ENCODE measurements at regions not wholly inside any gene's neighbourhood (a gene's known extent, or its start where the extent isn't known, plus 50 kb on each side); places are given as distances from the start of the nearest gene placed in this dataset.

- no peaks in the 10 kb centered on the region for H3F3A ChIP-seq (replicated peaks; ENCODE audit: insufficient read depth)
- no peak overlapping the region for H2AFZ ChIP-seq (ENCODE audit: low read depth)
- TF ChIP-seq NRF1 (IDR thresholded peaks at IDR 0.05; ENCODE audit: low read depth, low read length) (no peak), JUND (IDR thresholded peaks at IDR 0.05) (no peak), MXI1 (IDR thresholded peaks at IDR 0.05; ENCODE audit: low read depth, low read length) (no peak), IRF3 (IDR thresholded peaks at IDR 0.05; ENCODE audit: low read depth, low read length) (no peak), EP300 (IDR thresholded peaks at IDR 0.05; ENCODE audit: borderline replicate concordance in 1 of 2, low read depth in 1 of 2, low read length in 1 of 2) (no peak), CHD2 (IDR thresholded peaks at IDR 0.05; ENCODE audit: low read length, partially characterized antibody) (no peak), RAD21 (IDR thresholded peaks at IDR 0.05; ENCODE audit: low read length) (no peak), EZH2phosphoT487 (IDR thresholded peaks at IDR 0.05; ENCODE audit: borderline replicate concordance, low read depth) (no peak), TAF1 (IDR thresholded peaks at IDR 0.05; ENCODE audit: borderline replicate concordance, low read depth, low read length) (no peak), MEF2A (IDR thresholded peaks at IDR 0.05; ENCODE audit: borderline replicate concordance, low read depth) (no peak), RXRA (IDR thresholded peaks at IDR 0.05; ENCODE audit: borderline replicate concordance, low read depth) (no peak), RCOR1 (IDR thresholded peaks at IDR 0.05; ENCODE audit: low read length) (no peak), FOXM1 (IDR thresholded peaks at IDR 0.05; ENCODE audit: low read depth) (no peak)
- TF ChIP-seq, protein P1, sequence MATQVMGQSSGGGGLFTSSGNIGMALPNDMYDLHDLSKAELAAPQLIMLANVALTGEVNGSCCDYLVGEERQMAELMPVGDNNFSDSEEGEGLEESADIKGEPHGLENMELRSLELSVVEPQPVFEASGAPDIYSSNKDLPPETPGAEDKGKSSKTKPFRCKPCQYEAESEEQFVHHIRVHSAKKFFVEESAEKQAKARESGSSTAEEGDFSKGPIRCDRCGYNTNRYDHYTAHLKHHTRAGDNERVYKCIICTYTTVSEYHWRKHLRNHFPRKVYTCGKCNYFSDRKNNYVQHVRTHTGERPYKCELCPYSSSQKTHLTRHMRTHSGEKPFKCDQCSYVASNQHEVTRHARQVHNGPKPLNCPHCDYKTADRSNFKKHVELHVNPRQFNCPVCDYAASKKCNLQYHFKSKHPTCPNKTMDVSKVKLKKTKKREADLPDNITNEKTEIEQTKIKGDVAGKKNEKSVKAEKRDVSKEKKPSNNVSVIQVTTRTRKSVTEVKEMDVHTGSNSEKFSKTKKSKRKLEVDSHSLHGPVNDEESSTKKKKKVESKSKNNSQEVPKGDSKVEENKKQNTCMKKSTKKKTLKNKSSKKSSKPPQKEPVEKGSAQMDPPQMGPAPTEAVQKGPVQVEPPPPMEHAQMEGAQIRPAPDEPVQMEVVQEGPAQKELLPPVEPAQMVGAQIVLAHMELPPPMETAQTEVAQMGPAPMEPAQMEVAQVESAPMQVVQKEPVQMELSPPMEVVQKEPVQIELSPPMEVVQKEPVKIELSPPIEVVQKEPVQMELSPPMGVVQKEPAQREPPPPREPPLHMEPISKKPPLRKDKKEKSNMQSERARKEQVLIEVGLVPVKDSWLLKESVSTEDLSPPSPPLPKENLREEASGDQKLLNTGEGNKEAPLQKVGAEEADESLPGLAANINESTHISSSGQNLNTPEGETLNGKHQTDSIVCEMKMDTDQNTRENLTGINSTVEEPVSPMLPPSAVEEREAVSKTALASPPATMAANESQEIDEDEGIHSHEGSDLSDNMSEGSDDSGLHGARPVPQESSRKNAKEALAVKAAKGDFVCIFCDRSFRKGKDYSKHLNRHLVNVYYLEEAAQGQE (IDR thresholded peaks at IDR 0.05; ENCODE audit: low read depth, low read length), result no peak
- ChIA-PET POLR2A (no interaction called here), CTCF (no interaction called here)
- no peaks in the 10 kb centered on the region for H4K20me1 ChIP-seq (ENCODE audit: insufficient read depth)
- peaks cover 0 to 3% of the 10 kb centered on the region in 2 experiments; a peak in 2 of 4 replicates for H3K4me1 ChIP-seq (ENCODE audit: control insufficient read depth in 1 of 2, insufficient read depth in 2 of 2, low read depth in 1 of 2, low read length in 1 of 2)
- no peak overlapping the region for H3K4me2 ChIP-seq
- H3K9ac ChIP-seq, result no peak overlapping the region
- WGBS (ENCODE audit: low lambda C conversion rate), result 45% methylated on average over 5 of the region's 5 CpGs
- no peaks in the 10 kb centered on the region for H3K79me2 ChIP-seq (ENCODE audit: insufficient read depth)
- H3K4me3 ChIP-seq (ENCODE audit: low read depth in 2 of 2, low read length in 1 of 2), result no peak overlapping the region
- no peaks in the 10 kb centered on the region for H3K9me3 ChIP-seq
- H3K27me3 ChIP-seq (ENCODE audit: insufficient read depth), result no peaks in the 10 kb centered on the region
- no peak for DNase-seq
- no peaks in the 10 kb centered on the region for H3K9me2 ChIP-seq
- H3K27ac ChIP-seq (ENCODE audit: low read depth in 2 of 2, low read length in 1 of 2), result no peak overlapping the region
- no peaks in the 10 kb centered on the region for H3K36me3 ChIP-seq (replicated peaks in 1 of 2; ENCODE audit: control insufficient read depth in 1 of 2, insufficient read depth in 2 of 2, low read length in 1 of 2)
Observed at GRCh38 chr4:95701500-95702170, 138.3 kb upstream of the PDHA2 start.

Measured in SK-N-SH (cell line).